Natural killer cell (primary cell): ENCODE measurements at regions not wholly inside any gene's neighbourhood (a gene's known extent, or its start where the extent isn't known, plus 50 kb on each side); places are given as distances from the start of the nearest gene placed in this dataset.
"Not testable (repeated sequence)": the region's sequence is repeated elsewhere in the genome, so short reads cannot be mapped to it uniquely, and the experiment has no call there.

Source experiments
- ATAC-seq, 3 donors: fragments of 150-1000 bp in 2 of 3; fragments of 200-7000 bp in 1 of 3; cut with Tn5 transposase; 1 replicate in 1 of 3; 2 replicates in 2 of 3; pipeline ENCODE4 v1.10.0; 2021; ENCODE audit warnings: mild to moderate bottlenecking in 2 of 3, moderate library complexity in 2 of 3
- DNase-seq, 2 donors: peaks; one replicate each; pipeline versions ENCODE4 v3.0.0 to v3.0.0-alpha.2; 2013 to 2021; ENCODE audit warnings: mixed read lengths in 1 of 2
- H3K27ac ChIP-seq: one replicate; pipeline ENCODE4 v1.5.1; 2013; ENCODE audit warnings: mild to moderate bottlenecking, low read length
- H3K27me3 ChIP-seq: one replicate; pipeline ENCODE4 v1.6.1; 2013; ENCODE audit warnings: low read length; ENCODE audit not compliant: control insufficient read depth, insufficient read depth
- H3K36me3 ChIP-seq: one replicate; pipeline ENCODE4 v1.6.1; 2013; ENCODE audit warnings: low read length; ENCODE audit not compliant: control insufficient read depth, insufficient read depth
- H3K4me1 ChIP-seq: one replicate; pipeline ENCODE4 v1.6.1; 2013; ENCODE audit warnings: low read length; ENCODE audit not compliant: control insufficient read depth, insufficient read depth
- H3K4me3 ChIP-seq: one replicate; pipeline ENCODE4 v1.5.1; 2013; ENCODE audit warnings: low read length
- H3K9me3 ChIP-seq: one replicate; pipeline ENCODE4 v1.6.1; 2013; ENCODE audit warnings: low read length; ENCODE audit not compliant: control insufficient read depth, insufficient read depth
- H3K27ac Mint-ChIP-seq, 2 donors: one replicate each; pipeline ENCODE4 v1.8.0; 2022; ENCODE audit warnings: mild to moderate bottlenecking in 2 of 2, mixed read lengths in 2 of 2, moderate library complexity in 1 of 2
- H3K27me3 Mint-ChIP-seq, 2 donors: one replicate each; pipeline ENCODE4 v1.8.0; 2022; ENCODE audit warnings: low read depth in 2 of 2, mixed read lengths in 2 of 2
- H3K36me3 Mint-ChIP-seq: one replicate; pipeline ENCODE4 v1.8.0; 2022; ENCODE audit warnings: mixed read lengths
- H3K4me1 Mint-ChIP-seq, 2 donors: one replicate each; pipeline ENCODE4 v1.8.0; 2022; ENCODE audit warnings: mixed read lengths in 2 of 2
- H3K4me3 Mint-ChIP-seq: one replicate; pipeline ENCODE4 v1.8.0; 2022; ENCODE audit warnings: mild to moderate bottlenecking, moderate library complexity, mixed read lengths
- H3K9me3 Mint-ChIP-seq, 2 donors: one replicate each; pipeline ENCODE4 v1.8.0; 2022; ENCODE audit warnings: mixed read lengths in 2 of 2
- CTCF ChIP-seq: fragments of 200-600 bp; IDR thresholded peaks from one replicate; pipeline ENCODE4 v1.8.0; 2022; ENCODE audit warnings: antibody characterized with exemption
- WGBS: methylation state at CpG from one replicate; pipeline ENCODE4 v1.1.7; 2013; ENCODE audit warnings: missing lambda C conversion rate; ENCODE audit not compliant: insufficient coverage; 5-methylcytosine and 5-hydroxymethylcytosine counted together
- intact Hi-C: fragments of 100-400 bp; cut with micrococcal nuclease; formaldehyde crosslinking; loops from one replicate; pipeline ENCODE4 v1.14.2; 2022

DNA sequence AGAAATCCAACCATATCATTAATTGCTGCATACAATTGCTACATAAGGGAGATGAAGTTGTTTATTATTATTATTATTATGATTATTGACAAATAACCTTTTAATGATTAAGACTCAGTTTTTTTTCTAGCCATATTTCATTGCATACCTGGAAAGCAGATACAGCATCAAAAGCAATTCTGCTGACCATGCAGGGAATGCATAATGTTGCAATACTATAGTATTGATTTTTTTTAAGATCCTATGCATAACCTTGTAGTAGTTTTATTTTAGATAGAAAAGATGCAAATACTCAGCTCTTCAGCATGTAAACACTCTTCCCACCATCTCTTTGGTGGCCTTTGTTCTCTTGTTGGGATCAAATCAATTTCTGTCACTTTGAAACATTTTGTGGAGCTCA, 300.9 kb upstream of the MAP3K7 start:
- no peak overlapping the region for H3K4me3 Mint-ChIP-seq
- Histone ChIP-seq H3K4me1 (no peaks in the 10 kb centered on the region), H3K9me3 (no peaks in the 10 kb centered on the region), H3K27me3 (no peaks in the 10 kb centered on the region), H3K4me3 (no peak overlapping the region), H3K36me3 (no peaks in the 10 kb centered on the region), H3K27ac (no peak overlapping the region)
- intact Hi-C loops, result no loop called here
- no peaks in the 10 kb centered on the region for H3K27me3 Mint-ChIP-seq
- ATAC-seq, result no peak
- no peak overlapping the region for H3K27ac Mint-ChIP-seq
- no peak for TF ChIP-seq CTCF
- H3K9me3 Mint-ChIP-seq, result peaks cover under 1% of the 10 kb centered on the region in 2 donors
- DNase-seq, result no peak
- no peaks in the 10 kb centered on the region for H3K36me3 Mint-ChIP-seq
- H3K4me1 Mint-ChIP-seq, result no peaks in the 10 kb centered on the region

DNA sequence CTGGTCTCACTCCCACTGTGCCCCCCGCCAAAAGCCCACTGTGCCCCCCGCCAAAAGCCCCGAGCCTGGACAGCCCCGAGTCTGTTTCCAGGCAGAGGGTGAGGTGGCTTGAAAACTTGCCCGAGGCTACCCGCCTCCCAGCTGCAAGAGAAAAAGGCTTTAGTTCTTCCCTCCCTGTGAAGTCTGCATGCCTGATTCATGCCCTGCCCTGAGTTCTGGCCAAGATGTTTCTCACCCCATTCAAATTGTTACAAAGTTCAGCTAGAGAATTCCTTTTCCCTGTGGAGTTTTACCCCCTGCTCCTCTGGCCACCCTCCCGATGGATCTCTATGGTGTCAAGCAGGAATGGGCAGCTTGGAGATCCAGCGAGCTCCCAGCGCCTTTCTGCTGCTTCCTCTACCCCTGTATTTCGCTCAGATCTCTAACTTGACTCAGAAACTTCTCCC, 298.8 kb upstream of the MAP3K7 start:
- no peaks in the 10 kb centered on the region for H3K4me1 ChIP-seq
- intact Hi-C loops, result no loop called here
- no peak overlapping the region for H3K4me3 Mint-ChIP-seq
- H3K9me3 Mint-ChIP-seq, result peaks cover 3 to 6% of the 10 kb centered on the region in 2 donors
- H3K4me1 Mint-ChIP-seq, result no peaks in the 10 kb centered on the region
- H3K27ac ChIP-seq, result no peak overlapping the region
- no peak overlapping the region for H3K27ac Mint-ChIP-seq
- H3K36me3 Mint-ChIP-seq, result no peaks in the 10 kb centered on the region
- ATAC-seq (no peak), DNase-seq (no peak)
- H3K27me3 Mint-ChIP-seq, result no peaks in the 10 kb centered on the region
- no peaks in the 10 kb centered on the region for H3K27me3 ChIP-seq
- 90% methylated on average over 10 of the region's 10 CpGs for WGBS
- no peaks in the 10 kb centered on the region for H3K36me3 ChIP-seq
- no peak for TF ChIP-seq CTCF
- H3K9me3 ChIP-seq, result no peaks in the 10 kb centered on the region
- no peak overlapping the region for H3K4me3 ChIP-seq

GRCh38 chr6:90885137-90885536, 298.3 kb upstream of the MAP3K7 start:
- H3K4me3 Mint-ChIP-seq, H3K27ac Mint-ChIP-seq, H3K36me3 ChIP-seq, H3K4me1 ChIP-seq, H3K4me3 ChIP-seq, H3K9me3 ChIP-seq, H3K36me3 Mint-ChIP-seq, DNase-seq, H3K27me3 Mint-ChIP-seq, H3K27me3 ChIP-seq, ATAC-seq, H3K4me1 Mint-ChIP-seq, H3K27ac ChIP-seq, H3K9me3 Mint-ChIP-seq, intact Hi-C loops: not testable (repeated sequence)
- 71% methylated on average over 1 of the region's 4 CpGs for WGBS

DNA sequence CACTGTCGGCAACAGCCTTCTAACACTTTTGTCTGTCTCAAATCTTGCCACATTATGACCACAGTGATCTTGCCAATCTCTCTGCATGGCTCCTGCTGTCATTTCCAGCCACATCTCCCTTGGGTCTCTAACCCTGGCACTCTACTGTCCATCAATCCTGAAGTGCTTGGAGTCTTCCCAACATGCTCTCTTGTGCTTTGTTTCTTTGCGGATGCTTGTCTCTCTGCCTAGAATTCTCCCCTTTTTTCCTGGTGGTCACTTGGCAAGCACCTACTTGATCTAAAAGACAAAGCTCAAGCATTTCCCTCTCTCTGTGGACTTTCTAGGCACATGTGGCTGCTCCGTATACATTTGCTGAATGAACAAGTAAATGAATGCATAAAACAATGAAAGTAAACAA, 290.7 kb upstream of the MAP3K7 start:
- H3K27ac Mint-ChIP-seq, result no peak overlapping the region

More for the DNA sequence above, 290.7 kb upstream of the MAP3K7 start:
- Mint-ChIP-seq H3K9me3 (peaks cover 1 to 4% of the 10 kb centered on the region in 2 donors), H3K4me3 (no peak overlapping the region), H3K4me1 (no peaks in the 10 kb centered on the region), H3K36me3 (no peaks in the 10 kb centered on the region), H3K27me3 (peaks cover 4 to 5% of the 10 kb centered on the region in 2 donors)
- Histone ChIP-seq H3K4me3 (no peak overlapping the region), H3K36me3 (no peaks in the 10 kb centered on the region), H3K27ac (no peak overlapping the region), H3K27me3 (no peaks in the 10 kb centered on the region), H3K4me1 (no peaks in the 10 kb centered on the region), H3K9me3 (no peaks in the 10 kb centered on the region)
- no peak for ATAC-seq
- WGBS, result 86% methylated on average over 3 of the region's 3 CpGs
- intact Hi-C loops, result no loop called here
- DNase-seq, result no peak
- no peak for TF ChIP-seq CTCF
